Trophoblast cell (in vitro differentiated cells and primary cell): ENCODE measurements at regions not wholly inside any gene's neighbourhood (a gene's known extent, or its start where the extent isn't known, plus 50 kb on each side); places are given as distances from the start of the nearest gene placed in this dataset.

Source experiments
- DNase-seq, 2 donors: peaks; one replicate each; pipeline ENCODE4 v3.0.0-alpha.2; 2016
- H2AFZ ChIP-seq: 2 replicates; pipeline ENCODE4 v1.6.1; 2013; ENCODE audit warnings: low read length, moderate library complexity, mild to moderate bottlenecking; ENCODE audit not compliant: insufficient read depth, poor library complexity
- H2AK5ac ChIP-seq: 2 replicates; pipeline ENCODE4 v1.6.1; 2013; ENCODE audit warnings: mild to moderate bottlenecking, low read length
- H2BK120ac ChIP-seq: 2 replicates; pipeline ENCODE4 v1.6.1; 2013; ENCODE audit warnings: low read length, mild to moderate bottlenecking, moderate library complexity; ENCODE audit not compliant: insufficient read depth, poor library complexity
- H2BK12ac ChIP-seq: 2 replicates; pipeline ENCODE4 v1.6.1; 2013; ENCODE audit warnings: mild to moderate bottlenecking, low read length, moderate library complexity
- H2BK5ac ChIP-seq: 2 replicates; pipeline ENCODE4 v1.6.1; 2013; ENCODE audit warnings: low read length, low read depth, moderate library complexity, mild to moderate bottlenecking; ENCODE audit not compliant: poor library complexity
- H3K14ac ChIP-seq: 2 replicates; pipeline ENCODE4 v1.6.1; 2013; ENCODE audit warnings: mild to moderate bottlenecking, low read length
- H3K18ac ChIP-seq: 2 replicates; pipeline ENCODE4 v1.6.1; 2013; ENCODE audit warnings: mild to moderate bottlenecking, low read length
- H3K23ac ChIP-seq: 2 replicates; pipeline ENCODE4 v1.6.1; 2013; ENCODE audit warnings: low read length
- H3K27ac ChIP-seq: 2 replicates; pipeline ENCODE4 v1.5.1; 2013; ENCODE audit warnings: low read depth, mild to moderate bottlenecking, inconsistent platforms, low read length, moderate library complexity
- H3K27me3 ChIP-seq: 2 replicates; pipeline ENCODE4 v1.6.1; 2013; ENCODE audit warnings: inconsistent platforms, mild to moderate bottlenecking, low read length, moderate library complexity; ENCODE audit not compliant: insufficient read depth
- H3K36me3 ChIP-seq, 2 experiments: 1 replicate in 1 of 2; 2 replicates in 1 of 2; pipeline ENCODE4 v1.6.1; 2013; ENCODE audit warnings: low read length in 2 of 2, mild to moderate bottlenecking in 2 of 2, moderate library complexity in 1 of 2; ENCODE audit not compliant: insufficient read depth in 2 of 2, control insufficient read depth in 1 of 2
- H3K4ac ChIP-seq: 2 replicates; pipeline ENCODE4 v1.6.1; 2013; ENCODE audit warnings: low read depth, mild to moderate bottlenecking, low read length, moderate library complexity
- H3K4me1 ChIP-seq, 2 experiments: 1 replicate in 1 of 2; 2 replicates in 1 of 2; pipeline ENCODE4 v1.6.1; 2013; ENCODE audit warnings: low read length in 2 of 2, mild to moderate bottlenecking in 2 of 2, moderate library complexity in 1 of 2; ENCODE audit not compliant: insufficient read depth in 2 of 2, control insufficient read depth in 1 of 2
- H3K4me2 ChIP-seq: 2 replicates; pipeline ENCODE4 v1.6.1; 2013; ENCODE audit warnings: inconsistent platforms, mild to moderate bottlenecking, low read length, moderate library complexity
- H3K4me3 ChIP-seq: 2 replicates; pipeline ENCODE4 v1.5.1; 2013; ENCODE audit warnings: mild to moderate bottlenecking, low read depth, low read length, inconsistent platforms
- H3K79me1 ChIP-seq: one replicate; pipeline ENCODE4 v1.6.1; 2013; ENCODE audit warnings: low read length
- H3K79me2 ChIP-seq: 2 replicates; pipeline ENCODE4 v1.6.1; 2013; ENCODE audit warnings: low read length, mild to moderate bottlenecking; ENCODE audit not compliant: control insufficient read depth, insufficient read depth, poor library complexity
- H3K9ac ChIP-seq: 2 replicates; pipeline ENCODE4 v1.6.1; 2013; ENCODE audit warnings: mild to moderate bottlenecking, low read length
- H3K9me3 ChIP-seq: 2 replicates; pipeline ENCODE4 v1.6.1; 2013; ENCODE audit warnings: low read depth, mild to moderate bottlenecking, control low read depth, inconsistent platforms, low read length; ENCODE audit not compliant: insufficient read depth
- H4K12ac ChIP-seq: 2 replicates; pipeline ENCODE4 v1.6.1; 2013; ENCODE audit warnings: low read depth, mild to moderate bottlenecking, low read length, moderate library complexity
- H4K8ac ChIP-seq: 2 replicates; pipeline ENCODE4 v1.6.1; 2013; ENCODE audit warnings: low read depth, mild to moderate bottlenecking, low read length, moderate library complexity
- H4K91ac ChIP-seq: one replicate; pipeline ENCODE4 v1.6.1; 2013; ENCODE audit warnings: low read depth, mild to moderate bottlenecking, low read length, moderate library complexity
- WGBS: extraction: QIAGEN DNeasy Blood & Tissue Kit; methylation state at CpG from one replicate; pipeline ENCODE4 v1.1.7; 2013; ENCODE audit warnings: missing lambda C conversion rate; ENCODE audit not compliant: insufficient read length, insufficient coverage; ENCODE audit errors: extremely low coverage; 5-methylcytosine and 5-hydroxymethylcytosine counted together

- Histone ChIP-seq H3K79me1 (no peaks in the 10 kb centered on the region), H2BK5ac (no peak overlapping the region), H3K79me2 (no peaks in the 10 kb centered on the region), H3K9ac (no peak overlapping the region), H2BK12ac (no peak overlapping the region), H4K8ac (no peak overlapping the region), H3K18ac (no peak overlapping the region), H3K23ac (no peak overlapping the region), H3K4me2 (no peak overlapping the region), H3K27ac (no peak overlapping the region), H4K91ac (no peak overlapping the region), H4K12ac (no peak overlapping the region), H3K4me1 (no peaks in the 10 kb centered on the region), H2AK5ac (no peak overlapping the region), H3K4me3 (no peak overlapping the region), H3K14ac (no peak overlapping the region), H3K27me3 (no peaks in the 10 kb centered on the region), H2BK120ac (no peak overlapping the region), H3K4ac (no peak overlapping the region), H3K9me3 (no peaks in the 10 kb centered on the region), H2AFZ (no peak overlapping the region), H3K36me3 (no peaks in the 10 kb centered on the region)
- no peak for DNase-seq
- no CpG with 5 or more reads among the region's 2 CpGs for WGBS
These were observed 249.8 kb downstream of the KIF4B start for GRCh38 chr5:155263381-155263780.

DNA sequence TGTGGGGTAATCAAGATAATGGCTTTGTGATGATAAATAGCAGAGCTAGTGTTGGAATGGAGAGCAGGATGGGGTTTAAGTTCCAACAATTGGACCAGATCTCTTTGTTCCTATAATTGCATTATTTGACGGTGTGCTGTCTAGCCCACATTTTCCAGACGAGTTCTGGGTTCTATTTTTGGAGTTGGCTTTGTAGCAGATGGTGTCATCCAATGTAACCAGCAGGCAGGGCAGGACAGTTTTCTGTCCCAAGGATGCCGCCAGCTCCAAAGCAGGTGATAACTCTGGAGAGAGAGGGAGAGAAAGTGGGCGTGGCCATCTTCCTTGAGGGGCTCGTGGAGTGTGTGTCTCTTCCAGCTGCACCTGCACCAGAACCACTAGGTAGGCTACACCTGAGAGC, 251.3 kb downstream of the KIF4B start:
- no peak overlapping the region for H3K27ac ChIP-seq
- no peak overlapping the region for H4K91ac ChIP-seq
- no peak overlapping the region for H2AFZ ChIP-seq
- no peaks in the 10 kb centered on the region for H3K79me1 ChIP-seq
- no peaks in the 10 kb centered on the region for H3K9me3 ChIP-seq
- H3K27me3 ChIP-seq = no peaks in the 10 kb centered on the region
- H3K4me1 ChIP-seq = no peaks in the 10 kb centered on the region
- H3K14ac ChIP-seq = no peak overlapping the region
- no peak overlapping the region for H3K4me3 ChIP-seq
- H3K36me3 ChIP-seq = no peaks in the 10 kb centered on the region
- H2BK12ac ChIP-seq = no peak overlapping the region
- no peak overlapping the region for H2BK5ac ChIP-seq
- no peak overlapping the region for H4K12ac ChIP-seq
- no peak overlapping the region for H3K4ac ChIP-seq
- H2BK120ac ChIP-seq = no peak overlapping the region
- no peak overlapping the region for H3K4me2 ChIP-seq
- H3K18ac ChIP-seq = no peak overlapping the region
- H3K23ac ChIP-seq = no peak overlapping the region
- WGBS = no CpG with 5 or more reads among the region's 5 CpGs
- H4K8ac ChIP-seq = no peak overlapping the region
- DNase-seq = no peak
- H2AK5ac ChIP-seq = no peak overlapping the region
- H3K79me2 ChIP-seq = no peaks in the 10 kb centered on the region
- H3K9ac ChIP-seq = no peak overlapping the region

DNA sequence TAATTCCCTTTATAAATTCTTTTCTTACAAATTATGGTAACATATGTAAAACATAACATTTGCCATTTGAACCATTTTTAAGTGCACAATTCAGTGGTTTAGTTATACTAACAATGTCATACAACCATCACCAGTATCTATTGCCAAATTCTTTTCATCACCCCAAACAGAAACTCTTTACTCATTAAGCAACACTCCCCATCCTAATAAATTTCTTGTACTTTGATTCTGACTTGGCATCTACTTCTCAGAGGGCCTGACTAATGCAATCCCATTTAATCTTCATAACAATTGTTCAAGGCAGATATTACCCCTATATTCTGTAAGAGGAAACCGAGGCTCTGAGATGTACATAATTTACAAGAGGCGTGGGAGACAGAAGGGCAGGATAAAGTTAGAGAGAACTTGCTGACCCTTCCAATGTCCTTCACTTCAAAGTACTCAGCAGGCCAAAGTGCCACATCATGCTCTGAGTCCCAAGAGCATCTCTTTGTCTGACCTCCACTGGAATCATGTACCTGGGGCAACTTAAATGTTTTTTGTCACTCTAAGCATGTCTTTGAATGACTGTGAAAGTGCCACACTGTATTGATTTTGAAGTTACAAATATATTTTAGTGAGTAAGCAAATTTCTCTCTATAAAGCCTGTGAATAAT, 255.3 kb downstream of the KIF4B start:
- H2AK5ac ChIP-seq = no peak overlapping the region
- H3K14ac ChIP-seq = no peak overlapping the region
- H2AFZ ChIP-seq = no peak overlapping the region
- no peak overlapping the region for H3K4me3 ChIP-seq
- H3K9me3 ChIP-seq = no peaks in the 10 kb centered on the region
- H3K18ac ChIP-seq = no peak overlapping the region
- H3K79me1 ChIP-seq = no peaks in the 10 kb centered on the region
- no peak overlapping the region for H4K8ac ChIP-seq
- H3K9ac ChIP-seq = no peak overlapping the region
- H4K91ac ChIP-seq = no peak overlapping the region
- H3K27me3 ChIP-seq = no peaks in the 10 kb centered on the region
- no peaks in the 10 kb centered on the region for H3K4me1 ChIP-seq
- no peak overlapping the region for H3K27ac ChIP-seq
- no peak overlapping the region for H3K4ac ChIP-seq
- no peaks in the 10 kb centered on the region for H3K79me2 ChIP-seq
- H4K12ac ChIP-seq = no peak overlapping the region
- H2BK120ac ChIP-seq = no peak overlapping the region
- H3K23ac ChIP-seq = no peak overlapping the region
- no peaks in the 10 kb centered on the region for H3K36me3 ChIP-seq
- no peak for DNase-seq
- no CpG with 5 or more reads among the region's 2 CpGs for WGBS
- H2BK12ac ChIP-seq = no peak overlapping the region
- no peak overlapping the region for H3K4me2 ChIP-seq
- H2BK5ac ChIP-seq = no peak overlapping the region

GRCh38 chr5:155270725-155271124, 257.2 kb downstream of the KIF4B start:
- Histone ChIP-seq H2AFZ (no peak overlapping the region), H2BK120ac (no peak overlapping the region), H3K23ac (no peak overlapping the region), H3K79me2 (no peaks in the 10 kb centered on the region), H4K8ac (no peak overlapping the region), H3K79me1 (no peaks in the 10 kb centered on the region), H3K4me3 (no peak overlapping the region), H4K91ac (no peak overlapping the region), H2BK12ac (no peak overlapping the region), H3K4ac (no peak overlapping the region), H3K9me3 (no peaks in the 10 kb centered on the region), H3K4me2 (no peak overlapping the region), H3K14ac (no peak overlapping the region), H4K12ac (no peak overlapping the region), H2BK5ac (no peak overlapping the region), H3K18ac (no peak overlapping the region), H3K9ac (no peak overlapping the region), H3K4me1 (no peaks in the 10 kb centered on the region), H3K27ac (no peak overlapping the region), H2AK5ac (no peak overlapping the region), H3K36me3 (no peaks in the 10 kb centered on the region), H3K27me3 (no peaks in the 10 kb centered on the region)
- no CpG with 5 or more reads among the region's 3 CpGs for WGBS
- DNase-seq = no peak
